GM23338 (cell line): ENCODE measurements at regions not wholly inside any gene's neighbourhood (a gene's known extent, or its start where the extent isn't known, plus 50 kb on each side); places are given as distances from the start of the nearest gene placed in this dataset.
A peak's percentile ranks its signal among the peaks of the same experiment; 100 is the strongest.

ENCODE experiments used
- ATAC-seq: fragments of 200-7000 bp; cut with Tn5 transposase; 3 replicates; pipeline ENCODE4 v1.9.1; 2020
- DNase-seq: peaks from one replicate; pipeline ENCODE4 v3.0.0-alpha.2; 2015; ENCODE audit warnings: low spot score
- H2AFZ ChIP-seq: fragments of 200-600 bp; sonication (generic); 2 replicates; pipeline ENCODE4 v1.8.0; 2016; ENCODE audit warnings: antibody characterized with exemption, mild to moderate bottlenecking, moderate library complexity
- H3F3A ChIP-seq: fragments of 200-600 bp; sonication (generic); replicated peaks from 2 replicates; pipeline ENCODE4 v1.8.0; 2017; ENCODE audit warnings: antibody characterized with exemption, mixed run types, low read depth
- H3K27ac ChIP-seq: fragments of 200-600 bp; sonication (generic); 2 replicates; pipeline ENCODE4 v1.6.1; 2016; ENCODE audit warnings: low read depth
- H3K27me3 ChIP-seq: fragments of 200-600 bp; sonication (generic); 2 replicates; pipeline ENCODE4 v1.8.0; 2016; ENCODE audit warnings: mild to moderate bottlenecking, mixed run types, moderate library complexity; ENCODE audit not compliant: insufficient read depth
- H3K36me3 ChIP-seq: fragments of 200-600 bp; sonication (generic); 2 replicates; pipeline ENCODE4 v1.8.0; 2016; ENCODE audit warnings: mild to moderate bottlenecking; ENCODE audit not compliant: insufficient read depth
- H3K4me1 ChIP-seq: fragments of 200-600 bp; sonication (generic); 2 replicates; pipeline ENCODE4 v1.8.0; 2016; ENCODE audit warnings: mild to moderate bottlenecking, moderate library complexity; ENCODE audit not compliant: insufficient read depth
- H3K4me2 ChIP-seq: fragments of 200-600 bp; sonication (generic); 2 replicates; pipeline ENCODE4 v1.7.1; 2017; ENCODE audit warnings: mixed run types
- H3K4me3 ChIP-seq: fragments of 200-600 bp; sonication (generic); 2 replicates; pipeline ENCODE4 v1.6.1; 2016; ENCODE audit warnings: mixed run types
- H3K79me2 ChIP-seq: fragments of 200-600 bp; sonication (generic); replicated peaks from 2 replicates; pipeline ENCODE4 v1.8.0; 2017; ENCODE audit warnings: mild to moderate bottlenecking; ENCODE audit not compliant: insufficient read depth
- H3K9me2 ChIP-seq: fragments of 200-600 bp; sonication (generic); 2 replicates; pipeline ENCODE4 v1.8.0; 2017; ENCODE audit not compliant: insufficient read depth
- H4K20me1 ChIP-seq: fragments of 200-600 bp; sonication (generic); replicated peaks from 2 replicates; pipeline ENCODE4 v1.8.0; 2017; ENCODE audit warnings: mild to moderate bottlenecking; ENCODE audit not compliant: insufficient read depth
- H3K27ac Mint-ChIP-seq: 2 replicates; pipeline ENCODE4 v1.8.0; 2020; ENCODE audit warnings: inconsistent platforms, mild to moderate bottlenecking, moderate library complexity, mixed read lengths
- H3K27me3 Mint-ChIP-seq: 3 replicates; pipeline ENCODE4 v1.8.0; 2022; ENCODE audit warnings: low read depth, mild to moderate bottlenecking, moderate library complexity, mixed read lengths, inconsistent platforms; ENCODE audit not compliant: insufficient read depth, poor library complexity
- H3K36me3 Mint-ChIP-seq: 3 replicates; pipeline ENCODE4 v1.8.0; 2021; ENCODE audit warnings: low read depth, mild to moderate bottlenecking, inconsistent platforms, moderate library complexity, mixed read lengths
- H3K4me1 Mint-ChIP-seq: 3 replicates; pipeline ENCODE4 v1.8.0; 2020; ENCODE audit warnings: mild to moderate bottlenecking, inconsistent platforms, mixed read lengths
- H3K4me3 Mint-ChIP-seq: 3 replicates; pipeline ENCODE4 v1.8.0; 2021; ENCODE audit warnings: moderate library complexity, mild to moderate bottlenecking, inconsistent platforms, mixed read lengths
- H3K9me3 Mint-ChIP-seq: 3 replicates; pipeline ENCODE4 v1.8.0; 2020; ENCODE audit warnings: moderate library complexity, mild to moderate bottlenecking, inconsistent platforms, mixed read lengths
- EZH2 ChIP-seq: fragments of 200-600 bp; sonication (generic); IDR thresholded peaks from one replicate; pipeline ENCODE4 v1.8.0; 2017; ENCODE audit warnings: antibody characterized with exemption, mild to moderate bottlenecking, low read depth; ENCODE audit not compliant: unreplicated experiment
- EZH2phosphoT487 ChIP-seq: fragments of 200-600 bp; sonication (generic); IDR thresholded peaks from one replicate; pipeline ENCODE4 v1.8.1; 2018; ENCODE audit warnings: antibody characterized with exemption; ENCODE audit not compliant: unreplicated experiment
- JUNB ChIP-seq: IDR thresholded peaks from one replicate; pipeline ENCODE4 v1.6.1; 2016; ENCODE audit warnings: antibody characterized with exemption; ENCODE audit not compliant: unreplicated experiment
- POLR2AphosphoS5 ChIP-seq: IDR thresholded peaks from 2 replicates; pipeline ENCODE4 v1.6.1; 2016; ENCODE audit warnings: antibody characterized with exemption, low read depth
- ZNF331 ChIP-seq: fragments of 250-450 bp; sonication (Bioruptor Pico); IDR thresholded peaks from 2 replicates; pipeline ENCODE4 v1.5.0; 2020; ENCODE audit warnings: low read depth, mild to moderate bottlenecking, moderate library complexity
- TF ChIP-seq, protein P1 (sequence below): fragments of 250-450 bp; sonication (Bioruptor Pico); IDR thresholded peaks from 2 replicates; pipeline ENCODE4 v1.5.0; 2020; ENCODE audit warnings: mild to moderate bottlenecking, moderate library complexity
- TF ChIP-seq, protein P2 (sequence below): IDR thresholded peaks from 2 replicates; pipeline ENCODE4 v1.6.1; 2016; ENCODE audit warnings: antibody characterized with exemption
- TF ChIP-seq, protein P3 (sequence below): IDR thresholded peaks from one replicate; pipeline ENCODE4 v1.6.1; 2018; ENCODE audit warnings: antibody characterized with exemption; ENCODE audit not compliant: unreplicated experiment
- TF ChIP-seq, protein P4 (sequence below), 2 experiments: fragments of 200-600 bp in 1 of 2; sonication (generic) in 1 of 2; conservative IDR thresholded peaks; 2 replicates each; pipeline versions ENCODE4 v1.5.1 to v1.6.1; 2016 to 2017; ENCODE audit warnings: antibody characterized with exemption in 2 of 2, low read depth in 2 of 2, mild to moderate bottlenecking in 2 of 2, moderate library complexity in 1 of 2

DNA sequence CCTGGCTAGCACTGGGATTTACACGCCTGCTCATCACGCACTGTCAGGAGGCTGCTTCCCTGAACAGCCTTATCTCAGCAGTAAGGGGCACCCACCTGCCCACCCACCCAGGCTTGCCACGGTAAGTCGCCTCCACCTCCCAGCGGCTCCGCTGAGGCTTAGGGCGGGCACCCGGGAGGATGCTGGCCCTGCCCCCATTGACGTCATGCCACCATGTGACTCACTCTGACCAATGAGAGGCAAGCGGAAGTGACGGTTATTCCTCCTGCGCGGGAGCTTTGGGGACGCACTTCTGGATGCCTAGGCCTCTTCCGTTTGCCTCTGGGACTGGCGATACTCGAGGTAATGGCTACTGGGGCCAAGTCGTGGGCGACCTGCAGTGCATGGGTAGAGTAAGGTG lies 256.8 kb downstream of the QKI start (continued):
- TF ChIP-seq, protein P1, sequence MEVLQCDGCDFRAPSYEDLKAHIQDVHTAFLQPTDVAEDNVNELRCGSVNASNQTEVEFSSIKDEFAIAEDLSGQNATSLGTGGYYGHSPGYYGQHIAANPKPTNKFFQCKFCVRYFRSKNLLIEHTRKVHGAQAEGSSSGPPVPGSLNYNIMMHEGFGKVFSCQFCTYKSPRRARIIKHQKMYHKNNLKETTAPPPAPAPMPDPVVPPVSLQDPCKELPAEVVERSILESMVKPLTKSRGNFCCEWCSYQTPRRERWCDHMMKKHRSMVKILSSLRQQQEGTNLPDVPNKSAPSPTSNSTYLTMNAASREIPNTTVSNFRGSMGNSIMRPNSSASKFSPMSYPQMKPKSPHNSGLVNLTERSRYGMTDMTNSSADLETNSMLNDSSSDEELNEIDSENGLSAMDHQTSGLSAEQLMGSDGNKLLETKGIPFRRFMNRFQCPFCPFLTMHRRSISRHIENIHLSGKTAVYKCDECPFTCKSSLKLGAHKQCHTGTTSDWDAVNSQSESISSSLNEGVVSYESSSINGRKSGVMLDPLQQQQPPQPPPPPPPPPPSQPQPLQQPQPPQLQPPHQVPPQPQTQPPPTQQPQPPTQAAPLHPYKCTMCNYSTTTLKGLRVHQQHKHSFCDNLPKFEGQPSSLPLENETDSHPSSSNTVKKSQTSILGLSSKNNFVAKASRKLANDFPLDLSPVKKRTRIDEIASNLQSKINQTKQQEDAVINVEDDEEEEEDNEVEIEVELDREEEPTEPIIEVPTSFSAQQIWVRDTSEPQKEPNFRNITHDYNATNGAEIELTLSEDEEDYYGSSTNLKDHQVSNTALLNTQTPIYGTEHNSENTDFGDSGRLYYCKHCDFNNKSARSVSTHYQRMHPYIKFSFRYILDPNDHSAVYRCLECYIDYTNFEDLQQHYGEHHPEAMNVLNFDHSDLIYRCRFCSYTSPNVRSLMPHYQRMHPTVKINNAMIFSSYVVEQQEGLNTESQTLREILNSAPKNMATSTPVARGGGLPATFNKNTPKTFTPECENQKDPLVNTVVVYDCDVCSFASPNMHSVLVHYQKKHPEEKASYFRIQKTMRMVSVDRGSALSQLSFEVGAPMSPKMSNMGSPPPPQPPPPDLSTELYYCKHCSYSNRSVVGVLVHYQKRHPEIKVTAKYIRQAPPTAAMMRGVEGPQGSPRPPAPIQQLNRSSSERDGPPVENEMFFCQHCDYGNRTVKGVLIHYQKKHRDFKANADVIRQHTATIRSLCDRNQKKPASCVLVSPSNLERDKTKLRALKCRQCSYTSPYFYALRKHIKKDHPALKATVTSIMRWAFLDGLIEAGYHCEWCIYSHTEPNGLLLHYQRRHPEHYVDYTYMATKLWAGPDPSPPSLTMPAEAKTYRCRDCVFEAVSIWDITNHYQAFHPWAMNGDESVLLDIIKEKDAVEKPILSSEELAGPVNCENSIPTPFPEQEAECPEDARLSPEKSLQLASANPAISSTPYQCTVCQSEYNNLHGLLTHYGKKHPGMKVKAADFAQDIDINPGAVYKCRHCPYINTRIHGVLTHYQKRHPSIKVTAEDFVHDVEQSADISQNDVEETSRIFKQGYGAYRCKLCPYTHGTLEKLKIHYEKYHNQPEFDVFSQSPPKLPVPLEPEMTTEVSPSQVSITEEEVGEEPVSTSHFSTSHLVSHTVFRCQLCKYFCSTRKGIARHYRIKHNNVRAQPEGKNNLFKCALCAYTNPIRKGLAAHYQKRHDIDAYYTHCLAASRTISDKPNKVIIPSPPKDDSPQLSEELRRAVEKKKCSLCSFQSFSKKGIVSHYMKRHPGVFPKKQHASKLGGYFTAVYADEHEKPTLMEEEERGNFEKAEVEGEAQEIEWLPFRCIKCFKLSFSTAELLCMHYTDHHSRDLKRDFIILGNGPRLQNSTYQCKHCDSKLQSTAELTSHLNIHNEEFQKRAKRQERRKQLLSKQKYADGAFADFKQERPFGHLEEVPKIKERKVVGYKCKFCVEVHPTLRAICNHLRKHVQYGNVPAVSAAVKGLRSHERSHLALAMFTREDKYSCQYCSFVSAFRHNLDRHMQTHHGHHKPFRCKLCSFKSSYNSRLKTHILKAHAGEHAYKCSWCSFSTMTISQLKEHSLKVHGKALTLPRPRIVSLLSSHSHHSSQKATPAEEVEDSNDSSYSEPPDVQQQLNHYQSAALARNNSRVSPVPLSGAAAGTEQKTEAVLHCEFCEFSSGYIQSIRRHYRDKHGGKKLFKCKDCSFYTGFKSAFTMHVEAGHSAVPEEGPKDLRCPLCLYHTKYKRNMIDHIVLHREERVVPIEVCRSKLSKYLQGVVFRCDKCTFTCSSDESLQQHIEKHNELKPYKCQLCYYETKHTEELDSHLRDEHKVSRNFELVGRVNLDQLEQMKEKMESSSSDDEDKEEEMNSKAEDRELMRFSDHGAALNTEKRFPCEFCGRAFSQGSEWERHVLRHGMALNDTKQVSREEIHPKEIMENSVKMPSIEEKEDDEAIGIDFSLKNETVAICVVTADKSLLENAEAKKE (CRISPR knock-in tag), result no peak
- no peak for TF ChIP-seq POLR2AphosphoS5
- TF ChIP-seq, protein P2, sequence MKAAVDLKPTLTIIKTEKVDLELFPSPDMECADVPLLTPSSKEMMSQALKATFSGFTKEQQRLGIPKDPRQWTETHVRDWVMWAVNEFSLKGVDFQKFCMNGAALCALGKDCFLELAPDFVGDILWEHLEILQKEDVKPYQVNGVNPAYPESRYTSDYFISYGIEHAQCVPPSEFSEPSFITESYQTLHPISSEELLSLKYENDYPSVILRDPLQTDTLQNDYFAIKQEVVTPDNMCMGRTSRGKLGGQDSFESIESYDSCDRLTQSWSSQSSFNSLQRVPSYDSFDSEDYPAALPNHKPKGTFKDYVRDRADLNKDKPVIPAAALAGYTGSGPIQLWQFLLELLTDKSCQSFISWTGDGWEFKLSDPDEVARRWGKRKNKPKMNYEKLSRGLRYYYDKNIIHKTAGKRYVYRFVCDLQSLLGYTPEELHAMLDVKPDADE, result no peak
- no peak for TF ChIP-seq EZH2phosphoT487
- no peak for TF ChIP-seq EZH2

DNA sequence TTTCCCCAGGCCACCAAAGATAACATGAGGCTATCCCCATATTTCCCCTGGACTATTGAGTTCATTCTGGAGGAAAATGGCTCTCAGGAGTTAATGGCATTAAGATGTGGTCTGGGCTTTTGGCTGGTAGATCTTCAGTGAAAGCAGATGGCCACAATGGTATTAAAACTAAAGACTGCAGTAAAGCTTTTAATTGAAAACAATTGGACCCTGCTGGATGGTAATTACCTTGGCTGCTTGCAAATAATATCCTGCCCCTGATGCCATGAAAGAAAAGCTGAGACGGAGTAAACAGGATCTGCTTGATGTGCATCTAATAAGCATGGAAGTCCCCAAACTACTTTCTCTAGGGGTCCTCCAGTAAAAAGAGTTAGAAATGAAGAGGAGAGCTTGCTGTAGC lies 255.8 kb downstream of the QKI start:
- Histone ChIP-seq H2AFZ (0 out of 2 replicates have a peak overlapping the region, but pooled peaks have one; percentile 4), H3K79me2 (no peaks in the 10 kb centered on the region), H3F3A (no peaks in the 10 kb centered on the region), H3K36me3 (no peaks in the 10 kb centered on the region), H3K4me2 (no peak overlapping the region), H3K27ac (no peak overlapping the region), H4K20me1 (no peaks in the 10 kb centered on the region), H3K4me1 (no peaks in the 10 kb centered on the region), H3K27me3 (no peaks in the 10 kb centered on the region), H3K9me2 (no peaks in the 10 kb centered on the region; the same call in 1 of the 2 replicates), H3K4me3 (no peak overlapping the region)
- Mint-ChIP-seq H3K27me3 (no peaks in the 10 kb centered on the region), H3K9me3 (0 out of 3 replicates have a peak, but pooled peaks cover under 1% of the 10 kb centered on the region), H3K27ac (no peak overlapping the region), H3K4me1 (peaks cover 5% of the 10 kb centered on the region; the same call in 1 of the 3 replicates), H3K36me3 (no peaks in the 10 kb centered on the region), H3K4me3 (no peak overlapping the region)
- TF ChIP-seq, protein P3, sequence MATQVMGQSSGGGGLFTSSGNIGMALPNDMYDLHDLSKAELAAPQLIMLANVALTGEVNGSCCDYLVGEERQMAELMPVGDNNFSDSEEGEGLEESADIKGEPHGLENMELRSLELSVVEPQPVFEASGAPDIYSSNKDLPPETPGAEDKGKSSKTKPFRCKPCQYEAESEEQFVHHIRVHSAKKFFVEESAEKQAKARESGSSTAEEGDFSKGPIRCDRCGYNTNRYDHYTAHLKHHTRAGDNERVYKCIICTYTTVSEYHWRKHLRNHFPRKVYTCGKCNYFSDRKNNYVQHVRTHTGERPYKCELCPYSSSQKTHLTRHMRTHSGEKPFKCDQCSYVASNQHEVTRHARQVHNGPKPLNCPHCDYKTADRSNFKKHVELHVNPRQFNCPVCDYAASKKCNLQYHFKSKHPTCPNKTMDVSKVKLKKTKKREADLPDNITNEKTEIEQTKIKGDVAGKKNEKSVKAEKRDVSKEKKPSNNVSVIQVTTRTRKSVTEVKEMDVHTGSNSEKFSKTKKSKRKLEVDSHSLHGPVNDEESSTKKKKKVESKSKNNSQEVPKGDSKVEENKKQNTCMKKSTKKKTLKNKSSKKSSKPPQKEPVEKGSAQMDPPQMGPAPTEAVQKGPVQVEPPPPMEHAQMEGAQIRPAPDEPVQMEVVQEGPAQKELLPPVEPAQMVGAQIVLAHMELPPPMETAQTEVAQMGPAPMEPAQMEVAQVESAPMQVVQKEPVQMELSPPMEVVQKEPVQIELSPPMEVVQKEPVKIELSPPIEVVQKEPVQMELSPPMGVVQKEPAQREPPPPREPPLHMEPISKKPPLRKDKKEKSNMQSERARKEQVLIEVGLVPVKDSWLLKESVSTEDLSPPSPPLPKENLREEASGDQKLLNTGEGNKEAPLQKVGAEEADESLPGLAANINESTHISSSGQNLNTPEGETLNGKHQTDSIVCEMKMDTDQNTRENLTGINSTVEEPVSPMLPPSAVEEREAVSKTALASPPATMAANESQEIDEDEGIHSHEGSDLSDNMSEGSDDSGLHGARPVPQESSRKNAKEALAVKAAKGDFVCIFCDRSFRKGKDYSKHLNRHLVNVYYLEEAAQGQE, result no peak
- TF ChIP-seq, protein P4, sequence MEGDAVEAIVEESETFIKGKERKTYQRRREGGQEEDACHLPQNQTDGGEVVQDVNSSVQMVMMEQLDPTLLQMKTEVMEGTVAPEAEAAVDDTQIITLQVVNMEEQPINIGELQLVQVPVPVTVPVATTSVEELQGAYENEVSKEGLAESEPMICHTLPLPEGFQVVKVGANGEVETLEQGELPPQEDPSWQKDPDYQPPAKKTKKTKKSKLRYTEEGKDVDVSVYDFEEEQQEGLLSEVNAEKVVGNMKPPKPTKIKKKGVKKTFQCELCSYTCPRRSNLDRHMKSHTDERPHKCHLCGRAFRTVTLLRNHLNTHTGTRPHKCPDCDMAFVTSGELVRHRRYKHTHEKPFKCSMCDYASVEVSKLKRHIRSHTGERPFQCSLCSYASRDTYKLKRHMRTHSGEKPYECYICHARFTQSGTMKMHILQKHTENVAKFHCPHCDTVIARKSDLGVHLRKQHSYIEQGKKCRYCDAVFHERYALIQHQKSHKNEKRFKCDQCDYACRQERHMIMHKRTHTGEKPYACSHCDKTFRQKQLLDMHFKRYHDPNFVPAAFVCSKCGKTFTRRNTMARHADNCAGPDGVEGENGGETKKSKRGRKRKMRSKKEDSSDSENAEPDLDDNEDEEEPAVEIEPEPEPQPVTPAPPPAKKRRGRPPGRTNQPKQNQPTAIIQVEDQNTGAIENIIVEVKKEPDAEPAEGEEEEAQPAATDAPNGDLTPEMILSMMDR (conservative IDR thresholded peaks at IDR 0.05; ENCODE audit: low read depth in 2 of 2), result no peak
- TF ChIP-seq ZNF331 (CRISPR knock-in tag) (no peak), POLR2AphosphoS5 (no peak), EZH2phosphoT487 (no peak), EZH2 (no peak), JUNB (no peak)
- DNase-seq (no peak), ATAC-seq (no peak)
